ENCODE measurements at regions not wholly inside any gene's neighbourhood (a gene's known extent, or its start where the extent isn't known, plus 50 kb on each side); places are given as distances from the start of the nearest gene placed in this dataset.

GRCh38 chr10:8726779-8727084, 672.2 kb downstream of the GATA3 start:
- no peak for TF ChIP-seq CTCF (IDR thresholded peaks at IDR 0.05; ENCODE audit: control extremely low read depth, extremely low read depth, low read depth, missing control alignments)
- ChIA-PET CTCF (interaction anchor here (1.4 kb wide), 1 partner anchor 11 kb away, joined by 3 read pairs; no protein-coding TSS in a partner anchor), POLR2A (no interaction called here)
- no peak for DNase-seq (ENCODE audit: extremely low spot score)

GRCh38 chr10:8731121-8732095, 676.9 kb downstream of the GATA3 start:
- TF ChIP-seq CTCF (IDR thresholded peaks at IDR 0.05; ENCODE audit: control extremely low read depth, extremely low read depth, low read depth, missing control alignments): no peak
- CTCF ChIA-PET: no interaction called here
- DNase-seq (ENCODE audit: extremely low spot score): no peak
- POLR2A ChIA-PET: no interaction called here

- no peak for TF ChIP-seq CTCF (IDR thresholded peaks at IDR 0.05; ENCODE audit: control extremely low read depth, extremely low read depth, low read depth, missing control alignments)
- POLR2A ChIA-PET: no interaction called here
- CTCF ChIA-PET: no interaction called here
- no peak for DNase-seq (ENCODE audit: extremely low spot score)
Observed at GRCh38 chr10:8738987-8739386, 684.5 kb downstream of the GATA3 start.

- TF ChIP-seq CTCF (IDR thresholded peaks at IDR 0.05; ENCODE audit: control extremely low read depth, extremely low read depth, low read depth, missing control alignments): no peak
- ChIA-PET CTCF (interaction anchor here (1.3 kb wide), 1 partner anchor 19 kb away, joined by 3 read pairs; no protein-coding TSS in a partner anchor), POLR2A (no interaction called here)
- DNase-seq (ENCODE audit: extremely low spot score): no peak
Observed at GRCh38 chr10:8752146-8752843, 697.8 kb downstream of the GATA3 start.

GRCh38 chr10:8758029-8758428, 703.5 kb downstream of the GATA3 start:
- POLR2A ChIA-PET: no interaction called here
- TF ChIP-seq CTCF (IDR thresholded peaks at IDR 0.05; ENCODE audit: control extremely low read depth, extremely low read depth, low read depth, missing control alignments): no peak
- DNase-seq (ENCODE audit: extremely low spot score): no peak
- CTCF ChIA-PET: no interaction called here

- TF ChIP-seq CTCF (IDR thresholded peaks at IDR 0.05; ENCODE audit: control extremely low read depth, extremely low read depth, low read depth, missing control alignments): no peak
- ChIA-PET POLR2A (no interaction called here), CTCF (no interaction called here)
- no peak for DNase-seq (ENCODE audit: extremely low spot score)
Observed at GRCh38 chr10:8766899-8767298, 712.4 kb downstream of the GATA3 start.
